HG02981 (cell line): ENCODE measurements at regions not wholly inside any gene's neighbourhood (a gene's known extent, or its start where the extent isn't known, plus 50 kb on each side); places are given as distances from the start of the nearest gene placed in this dataset.

ENCODE experiments used
- ATAC-seq: cut with Tn5 transposase; IDR thresholded peaks from one replicate; pipeline ENCODE4 v1.9.1; 2021; ENCODE audit warnings: mild to moderate bottlenecking, moderate library complexity; ENCODE audit not compliant: unreplicated experiment

GRCh38 chr17:5861246-5861645, 208.9 kb upstream of the WSCD1 start:
- no peak for ATAC-seq

GRCh38 chr17:5861854-5862253, 208.3 kb upstream of the WSCD1 start:
- ATAC-seq = no peak

GRCh38 chr17:5862395-5862794, 207.8 kb upstream of the WSCD1 start:
- ATAC-seq = no peak

GRCh38 chr17:5864741-5865657, 205.2 kb upstream of the WSCD1 start:
- no peak for ATAC-seq

- ATAC-seq = no peak
Observed at GRCh38 chr17:5866978-5867377, 203.2 kb upstream of the WSCD1 start.

- no peak for ATAC-seq
Observed at GRCh38 chr17:5869041-5869745, 201.0 kb upstream of the WSCD1 start.

GRCh38 chr17:5870231-5870953, 199.8 kb upstream of the WSCD1 start:
- ATAC-seq = no peak

- ATAC-seq = no peak
Observed at GRCh38 chr17:5871666-5872065, 198.5 kb upstream of the WSCD1 start.

GRCh38 chr17:5872831-5873230, 197.3 kb upstream of the WSCD1 start:
- ATAC-seq = no peak

- no peak for ATAC-seq
Observed at GRCh38 chr17:5873781-5874180, 196.4 kb upstream of the WSCD1 start.

- ATAC-seq = no peak
Observed at GRCh38 chr17:5874486-5874885, 195.7 kb upstream of the WSCD1 start.

GRCh38 chr17:5877366-5877765, 192.8 kb upstream of the WSCD1 start:
- no peak for ATAC-seq

- ATAC-seq = no peak
Observed at GRCh38 chr17:5877948-5878347, 192.2 kb upstream of the WSCD1 start.

- no peak for ATAC-seq
Observed at GRCh38 chr17:5881849-5882248, 188.3 kb upstream of the WSCD1 start.

GRCh38 chr17:5883775-5884665, 186.2 kb upstream of the WSCD1 start:
- no peak for ATAC-seq

GRCh38 chr17:5885336-5885735, 184.8 kb upstream of the WSCD1 start:
- ATAC-seq = no peak

GRCh38 chr17:5888811-5889210, 181.4 kb upstream of the WSCD1 start:
- no peak for ATAC-seq

- ATAC-seq = no peak
Observed at GRCh38 chr17:5892921-5893675, 177.1 kb upstream of the WSCD1 start.

- ATAC-seq = no peak
Observed at GRCh38 chr17:5893741-5894140, 176.4 kb upstream of the WSCD1 start.

- ATAC-seq = no peak
Observed at GRCh38 chr17:5895276-5895675, 174.9 kb upstream of the WSCD1 start.
